Calu3 (cell line): ENCODE measurements at regions not wholly inside any gene's neighbourhood (a gene's known extent, or its start where the extent isn't known, plus 50 kb on each side); places are given as distances from the start of the nearest gene placed in this dataset.

Experiments used
- BruUV-seq: library from RNA; stranded (reverse); fragments of 400-500 nt; replicated peaks from 2 replicates; lab custom pipeline; 2021; lab: Mats Ljungman, UMichigan
- CTCF ChIA-PET: fragments of 300-600 bp; sonication (Branson Sonifier 250); formaldehyde crosslinking; loops from one replicate; lab custom pipeline; 2022; ENCODE audit warnings: antibody characterized with exemption; lab: Charles Lee
- DNase-seq: peaks from one replicate; pipeline ENCODE4 v3.0.0; 2022
- H3K27ac Mint-ChIP-seq: one replicate; pipeline ENCODE4 v1.8.0; 2022; ENCODE audit warnings: mixed read lengths; ENCODE audit not compliant: unreplicated experiment
- H3K27me3 Mint-ChIP-seq: one replicate; pipeline ENCODE4 v1.8.0; 2022; ENCODE audit warnings: mixed read lengths; ENCODE audit not compliant: unreplicated experiment
- H3K36me3 Mint-ChIP-seq: one replicate; pipeline ENCODE4 v1.8.0; 2022; ENCODE audit warnings: mild to moderate bottlenecking, moderate library complexity, mixed read lengths; ENCODE audit not compliant: insufficient read depth, unreplicated experiment
- H3K4me1 Mint-ChIP-seq: one replicate; pipeline ENCODE4 v1.8.0; 2022; ENCODE audit warnings: mild to moderate bottlenecking, low read depth, mixed read lengths; ENCODE audit not compliant: unreplicated experiment
- H3K4me3 Mint-ChIP-seq: one replicate; pipeline ENCODE4 v1.8.0; 2022; ENCODE audit warnings: mild to moderate bottlenecking, low read depth, moderate library complexity, mixed read lengths; ENCODE audit not compliant: unreplicated experiment
- H3K9me3 Mint-ChIP-seq: one replicate; pipeline ENCODE4 v1.8.0; 2022; ENCODE audit warnings: low read depth, mixed read lengths; ENCODE audit not compliant: unreplicated experiment
- intact Hi-C: fragments of 100-400 bp; cut with micrococcal nuclease; formaldehyde crosslinking; loops from one replicate; pipeline ENCODE4 v1.10.0; 2022; ENCODE audit not compliant: unreplicated experiment
- TF ChIP-seq, protein P1 (sequence below): fragments of 200-600 bp; IDR thresholded peaks from one replicate; pipeline ENCODE4 v1.8.0; 2022; ENCODE audit warnings: antibody characterized with exemption; ENCODE audit not compliant: unreplicated experiment

GRCh38 chr12:89289720-89290119 is 62.6 kb downstream of the DUSP6 start:
- Mint-ChIP-seq H3K4me3 (no peak overlapping the region), H3K27ac (no peak overlapping the region), H3K4me1 (peaks cover 8% of the 10 kb centered on the region), H3K27me3 (no peaks in the 10 kb centered on the region), H3K9me3 (no peaks in the 10 kb centered on the region), H3K36me3 (no peaks in the 10 kb centered on the region)
- no TSS peak for BruUV-seq
- TF ChIP-seq, protein P1, sequence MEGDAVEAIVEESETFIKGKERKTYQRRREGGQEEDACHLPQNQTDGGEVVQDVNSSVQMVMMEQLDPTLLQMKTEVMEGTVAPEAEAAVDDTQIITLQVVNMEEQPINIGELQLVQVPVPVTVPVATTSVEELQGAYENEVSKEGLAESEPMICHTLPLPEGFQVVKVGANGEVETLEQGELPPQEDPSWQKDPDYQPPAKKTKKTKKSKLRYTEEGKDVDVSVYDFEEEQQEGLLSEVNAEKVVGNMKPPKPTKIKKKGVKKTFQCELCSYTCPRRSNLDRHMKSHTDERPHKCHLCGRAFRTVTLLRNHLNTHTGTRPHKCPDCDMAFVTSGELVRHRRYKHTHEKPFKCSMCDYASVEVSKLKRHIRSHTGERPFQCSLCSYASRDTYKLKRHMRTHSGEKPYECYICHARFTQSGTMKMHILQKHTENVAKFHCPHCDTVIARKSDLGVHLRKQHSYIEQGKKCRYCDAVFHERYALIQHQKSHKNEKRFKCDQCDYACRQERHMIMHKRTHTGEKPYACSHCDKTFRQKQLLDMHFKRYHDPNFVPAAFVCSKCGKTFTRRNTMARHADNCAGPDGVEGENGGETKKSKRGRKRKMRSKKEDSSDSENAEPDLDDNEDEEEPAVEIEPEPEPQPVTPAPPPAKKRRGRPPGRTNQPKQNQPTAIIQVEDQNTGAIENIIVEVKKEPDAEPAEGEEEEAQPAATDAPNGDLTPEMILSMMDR: no peak
- DNase-seq: no peak
- intact Hi-C loops: loop anchor here (10.0 kb wide), 1 partner anchor 175 kb away; no protein-coding TSS in a partner anchor
- CTCF ChIA-PET: interaction anchor here (0.7 kb wide), 1 partner anchor 9 kb away, joined by 6 read pairs; no protein-coding TSS in a partner anchor

DNA sequence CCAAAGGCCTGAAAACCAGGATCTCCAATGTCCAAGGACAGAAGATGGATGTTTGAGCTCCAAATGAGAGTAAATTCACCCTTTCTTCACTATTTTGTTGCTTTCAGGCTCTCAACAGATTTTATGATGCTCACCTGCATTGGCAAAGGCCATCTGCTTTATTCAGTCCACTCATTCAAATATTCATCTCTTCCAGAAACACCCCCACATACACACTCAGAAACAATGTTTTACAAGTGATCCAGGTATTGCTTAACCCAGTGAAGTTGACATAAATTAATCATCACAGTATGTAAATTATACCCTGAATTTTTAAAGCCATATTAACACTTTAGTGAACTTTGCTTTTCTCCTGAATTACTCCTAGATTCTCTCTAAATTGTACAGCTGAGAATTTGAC is 63.3 kb downstream of the DUSP6 start:
- no peaks in the 10 kb centered on the region for H3K36me3 Mint-ChIP-seq
- no peak overlapping the region for H3K4me3 Mint-ChIP-seq
- no TSS peak for BruUV-seq
- no peak overlapping the region for H3K27ac Mint-ChIP-seq
- no peaks in the 10 kb centered on the region for H3K9me3 Mint-ChIP-seq
- CTCF ChIA-PET: interaction anchor here (0.7 to 0.8 kb wide), 3 partner anchors 8 to 102 kb away, joined by 3 to 6 read pairs (median 5); no protein-coding TSS in a partner anchor
- DNase-seq: no peak
- intact Hi-C loops: loop anchor here (10.0 kb wide), 1 partner anchor 176 kb away; no protein-coding TSS in a partner anchor
- TF ChIP-seq, protein P1: no peak
- no peaks in the 10 kb centered on the region for H3K27me3 Mint-ChIP-seq
- H3K4me1 Mint-ChIP-seq: peaks cover 8% of the 10 kb centered on the region

DNA sequence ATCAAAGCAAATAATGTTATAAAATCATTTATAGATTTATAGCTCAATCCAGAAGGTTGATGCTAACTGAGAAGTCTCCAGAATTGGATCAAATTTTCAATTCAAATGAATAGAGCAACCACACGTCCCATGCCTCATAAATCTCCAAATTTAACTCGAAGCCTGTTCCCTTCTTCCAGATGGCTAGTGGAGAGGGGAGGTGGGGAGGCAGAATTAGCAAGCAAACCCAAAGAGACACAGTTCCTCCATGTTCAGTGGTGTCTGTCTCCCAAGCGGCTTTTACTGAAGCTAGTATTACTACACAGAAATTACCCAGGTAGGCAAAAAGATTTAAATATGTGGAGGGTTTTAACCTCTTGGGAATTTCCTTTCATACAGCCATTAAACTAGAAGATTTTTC is 65.8 kb downstream of the DUSP6 start:
- CTCF ChIA-PET: no interaction called here
- BruUV-seq: no TSS peak
- DNase-seq: no peak
- no peak overlapping the region for H3K27ac Mint-ChIP-seq
- intact Hi-C loops: loop anchor here (10.0 kb wide), 1 partner anchor 178 kb away; no protein-coding TSS in a partner anchor
- no peaks in the 10 kb centered on the region for H3K36me3 Mint-ChIP-seq
- peaks cover 8% of the 10 kb centered on the region for H3K4me1 Mint-ChIP-seq
- H3K9me3 Mint-ChIP-seq: no peaks in the 10 kb centered on the region
- TF ChIP-seq, protein P1: no peak
- no peak overlapping the region for H3K4me3 Mint-ChIP-seq
- no peaks in the 10 kb centered on the region for H3K27me3 Mint-ChIP-seq

GRCh38 chr12:89281539-89281867 is 70.8 kb downstream of the DUSP6 start:
- intact Hi-C loops: loop anchor here (10.0 kb wide), 1 partner anchor 183 kb away; no protein-coding TSS in a partner anchor
- TF ChIP-seq, protein P1: no peak
- H3K27ac Mint-ChIP-seq: no peak overlapping the region
- H3K36me3 Mint-ChIP-seq: no peaks in the 10 kb centered on the region
- CTCF ChIA-PET: interaction anchor here (0.6 kb wide), 1 partner anchor 8 kb away, joined by 6 read pairs; no protein-coding TSS in a partner anchor
- no peak for DNase-seq
- H3K27me3 Mint-ChIP-seq: no peaks in the 10 kb centered on the region
- BruUV-seq: no TSS peak
- no peak overlapping the region for H3K4me3 Mint-ChIP-seq
- H3K9me3 Mint-ChIP-seq: no peaks in the 10 kb centered on the region
- H3K4me1 Mint-ChIP-seq: no peaks in the 10 kb centered on the region
